ENCODE measurements at regions not wholly inside any gene's neighbourhood (a gene's known extent, or its start where the extent isn't known, plus 50 kb on each side); places are given as distances from the start of the nearest gene placed in this dataset.

DNA sequence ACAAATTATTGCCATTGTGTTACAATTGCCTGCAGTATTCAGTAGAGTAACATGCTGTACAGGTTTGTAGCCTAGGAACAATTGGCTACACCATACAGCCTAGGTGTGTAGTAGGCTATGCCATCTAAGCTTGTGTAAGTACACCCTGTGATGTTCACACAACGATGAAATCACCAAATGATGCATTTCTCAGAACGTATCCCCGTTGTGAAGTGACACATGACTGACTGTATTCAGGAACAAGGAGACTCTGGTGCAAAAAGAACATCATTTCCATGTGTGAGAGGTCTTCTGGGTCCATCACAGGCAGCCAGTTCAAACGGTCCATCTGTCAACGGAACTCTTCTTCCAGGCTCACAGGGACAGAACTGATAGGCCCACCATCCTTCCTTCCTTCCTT, 263.7 kb downstream of the ANAPC1 start:
- Histone ChIP-seq H3K9ac (replicated peaks in 1 of 4; ENCODE audit: extremely low read depth in 1 of 4, low read depth in 3 of 4, low read length in 3 of 4) (no peak overlapping the region), H3K36me3 (ENCODE audit: control insufficient read depth in 2 of 4, insufficient read depth in 4 of 4, low read length in 3 of 4) (no peaks in the 10 kb centered on the region), H2BK15ac (ENCODE audit: low read length) (no peak overlapping the region), H3K23me2 (ENCODE audit: low read depth, low read length) (no peaks in the 10 kb centered on the region), H4K5ac (ENCODE audit: insufficient read length, low read depth, low read length) (no peak overlapping the region), H2AFZ (ENCODE audit: low read length) (no peak overlapping the region), H3K27ac (ENCODE audit: low read depth, low read length) (no peak overlapping the region), H3K9me3 (ENCODE audit: insufficient read depth in 2 of 2, low read depth in 1 of 2, low read length in 1 of 2) (no peaks in the 10 kb centered on the region), H2BK20ac (ENCODE audit: low read length) (no peak overlapping the region), H2BK12ac (ENCODE audit: low read depth, low read length) (no peak overlapping the region), H3K79me1 (ENCODE audit: low read depth, low read length) (no peaks in the 10 kb centered on the region), H3K18ac (ENCODE audit: extremely low read depth, low read length) (no peak overlapping the region), H2BK120ac (replicated peaks; ENCODE audit: low read depth, low read length) (no peak overlapping the region), H3K23ac (ENCODE audit: insufficient read length) (no peak overlapping the region), H3K79me2 (ENCODE audit: control insufficient read depth in 1 of 2, insufficient read depth in 2 of 2, low read length in 2 of 2) (no peaks in the 10 kb centered on the region), H3K4ac (replicated peaks; ENCODE audit: insufficient read length, low read depth, low read length) (no peak overlapping the region), H2BK5ac (ENCODE audit: low read depth, low read length) (no peak overlapping the region), H4K20me1 (replicated peaks in 1 of 2; ENCODE audit: control insufficient read depth in 1 of 2, insufficient read depth in 2 of 2, low read length in 2 of 2) (no peaks in the 10 kb centered on the region), H2AK5ac (ENCODE audit: low read depth, low read length) (no peak overlapping the region), H3K56ac (replicated peaks; ENCODE audit: insufficient read length, low read depth, low read length) (no peak overlapping the region), H3K4me3 (ENCODE audit: extremely low read depth in 1 of 4, insufficient read depth in 2 of 4, low read depth in 3 of 4, low read length in 4 of 4) (no peak overlapping the region), H3K27me3 (replicated peaks in 1 of 4; ENCODE audit: control insufficient read depth in 3 of 4, extremely low read depth in 1 of 4, insufficient read depth in 3 of 4, low read length in 3 of 4) (no peaks in the 10 kb centered on the region), H3K14ac (ENCODE audit: insufficient read length) (no peak overlapping the region), H3K4me1 (replicated peaks in 1 of 4; ENCODE audit: control insufficient read depth in 3 of 4, insufficient read depth in 4 of 4, low read length in 3 of 4) (peaks cover 0 to 2% (median under 1%) of the 10 kb centered on the region in 4 experiments; a peak in 1 of 7 replicates), H4K8ac (ENCODE audit: extremely low read depth, insufficient read depth, low read length) (no peak overlapping the region), H4K91ac (replicated peaks; ENCODE audit: insufficient read length, low read length) (no peak overlapping the region), H3K4me2 (ENCODE audit: insufficient read depth in 1 of 2, low read depth in 2 of 2, low read length in 2 of 2) (no peak overlapping the region)
- FAIRE-seq (no peak), DNase-seq (ENCODE audit: low read depth in 1 of 2, low spot score in 2 of 2) (no peak)
- 91% methylated on average over 5 of the region's 5 CpGs; no CpG with 5 or more reads in 1 of the 2 experiments for WGBS, 2 experiments (ENCODE audit: extremely low coverage in 1 of 2, insufficient coverage in 1 of 2, insufficient read length in 1 of 2, insufficient replicate concordance in 2 of 2, low coverage in 1 of 2, low lambda C conversion rate in 2 of 2, missing lambda C conversion rate in 1 of 2)
- ChIA-PET POLR2A (ENCODE audit: partially characterized antibody) (no interaction called here), CTCF (ENCODE audit: partially characterized antibody) (interaction anchor here (1.2 to 4.0 kb wide), 4 partner anchors 75 to 580 kb away, joined by 3 to 31 read pairs (median 4); no protein-coding TSS in a partner anchor)
- TF ChIP-seq HDAC2 (IDR thresholded peaks at IDR 0.05; ENCODE audit: borderline replicate concordance in 1 of 2, low read depth in 2 of 2, low read length in 2 of 2), result no peak
- no peak for TF ChIP-seq EZH2 (IDR thresholded peaks at IDR 0.05; ENCODE audit: low read depth, low read length, severe bottlenecking)
- no peak for TF ChIP-seq SRF (IDR thresholded peaks at IDR 0.05; ENCODE audit: low read depth, low read length)
- no peak for TF ChIP-seq RXRA (IDR thresholded peaks at IDR 0.05; ENCODE audit: insufficient read depth, low read depth, low read length)
- TF ChIP-seq RBBP5 (IDR thresholded peaks at IDR 0.05; ENCODE audit: borderline replicate concordance, low read depth, low read length), result no peak
- no peak for TF ChIP-seq SP4 (IDR thresholded peaks at IDR 0.05; ENCODE audit: low read length)
- TF ChIP-seq PHF8 (conservative IDR thresholded peaks at IDR 0.05; ENCODE audit: low read depth, low read length), result no peak

Data from H1 (cell line).